Mucosa of descending colon (tissue), 3 donors: ENCODE measurements at regions not wholly inside any gene's neighbourhood (a gene's known extent, or its start where the extent isn't known, plus 50 kb on each side); places are given as distances from the start of the nearest gene placed in this dataset.

ENCODE experiments used
- ATAC-seq: fragments of 200-7000 bp; cut with Tn5 transposase; one replicate; pipeline ENCODE4 v1.9.1; 2020; ENCODE audit warnings: mild to moderate bottlenecking, moderate library complexity
- DNase-seq, 3 donors: peaks; one replicate each; pipeline ENCODE4 v3.0.0-alpha.2; 2020
- H3K36me3 ChIP-seq: fragments of 200-600 bp; one replicate; pipeline ENCODE4 v1.8.0; 2021; ENCODE audit warnings: low read depth, mild to moderate bottlenecking
- H3K4me1 ChIP-seq: fragments of 200-600 bp; one replicate; pipeline ENCODE4 v1.8.0; 2021; ENCODE audit warnings: low read depth, mild to moderate bottlenecking
- H3K4me3 ChIP-seq: fragments of 200-600 bp; one replicate; pipeline ENCODE4 v1.8.0; 2021; ENCODE audit warnings: mild to moderate bottlenecking
- H3K9me3 ChIP-seq: fragments of 200-600 bp; one replicate; pipeline ENCODE4 v1.8.0; 2021; ENCODE audit warnings: mild to moderate bottlenecking
- CTCF ChIP-seq: fragments of 200-600 bp; IDR thresholded peaks from one replicate; pipeline ENCODE4 v1.8.0; 2022; ENCODE audit warnings: antibody characterized with exemption, mild to moderate bottlenecking
- intact Hi-C, 2 donors: fragments of 100-400 bp; cut with DNase I in 1 of 2; cut with micrococcal nuclease in 1 of 2; formaldehyde crosslinking; loops; one replicate each; pipeline versions ENCODE4 v1.11.0 to v1.11.1; 2022; cut with DNase I, micrococcal nuclease
- donor health status: DM: no; HTN: no; CAD: no; lungs with moderate emphysema.
- donor health status: DM: no; HTN: no; CAD: no.
- donor health status: DM: no; HTN: yes; CAD: no.

DNA sequence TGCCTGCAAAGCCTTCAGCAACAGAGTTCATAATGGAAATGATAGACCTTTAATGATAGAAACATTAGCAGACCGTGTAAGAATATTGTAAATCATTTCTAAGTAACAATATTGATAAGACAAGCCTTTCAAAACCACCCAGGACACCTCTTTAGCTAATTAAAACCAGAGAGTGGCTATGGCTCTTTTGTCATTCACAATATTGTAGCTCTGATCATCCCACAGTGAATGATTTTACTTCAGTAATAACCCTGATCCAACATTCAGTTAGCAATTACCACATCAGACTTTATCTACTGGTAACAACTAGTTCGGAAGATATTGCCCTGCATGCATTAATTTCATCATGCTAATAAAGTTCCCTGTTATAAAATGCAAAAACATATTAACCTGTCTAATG lies 432.6 kb downstream of the DTWD2 start:
- Histone ChIP-seq H3K4me1 (no peaks in the 10 kb centered on the region), H3K36me3 (no peaks in the 10 kb centered on the region), H3K9me3 (no peaks in the 10 kb centered on the region), H3K4me3 (no peak overlapping the region)
- DNase-seq (no peak), ATAC-seq (no peak)
- intact Hi-C loops, result no loop called here
- no peak for TF ChIP-seq CTCF

DNA sequence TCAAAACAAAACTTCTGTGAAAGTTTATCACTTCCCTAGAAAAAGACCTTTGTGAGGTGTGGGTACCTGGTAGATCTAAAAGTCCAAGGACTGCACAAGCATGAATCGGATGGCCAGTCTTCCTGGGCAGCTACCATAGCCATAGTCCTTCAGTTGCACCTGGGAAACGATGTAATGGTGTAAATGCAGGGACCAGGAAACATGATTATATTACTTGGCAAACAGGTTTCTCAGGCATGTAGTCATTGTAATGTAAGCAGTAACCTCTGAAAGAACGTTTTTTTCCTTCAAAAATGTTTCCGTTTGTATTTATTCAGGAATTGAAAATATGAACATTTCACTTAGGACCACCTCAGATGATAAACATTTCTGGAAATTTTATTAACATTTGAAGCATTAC lies 433.4 kb downstream of the DTWD2 start:
- intact Hi-C loops, result no loop called here
- Histone ChIP-seq H3K9me3 (no peaks in the 10 kb centered on the region), H3K4me1 (no peaks in the 10 kb centered on the region), H3K4me3 (no peak overlapping the region), H3K36me3 (no peaks in the 10 kb centered on the region)
- ATAC-seq, result no peak
- DNase-seq, result no peak
- no peak for TF ChIP-seq CTCF

GRCh38 chr5:118554241-118554640 lies 434.1 kb downstream of the DTWD2 start:
- no peaks in the 10 kb centered on the region for H3K36me3 ChIP-seq
- no peaks in the 10 kb centered on the region for H3K4me1 ChIP-seq
- ATAC-seq, result no peak
- intact Hi-C loops, result no loop called here
- TF ChIP-seq CTCF, result no peak
- no peak overlapping the region for H3K4me3 ChIP-seq
- H3K9me3 ChIP-seq, result no peaks in the 10 kb centered on the region
- DNase-seq, result no peak

GRCh38 chr5:118553662-118554061 lies 434.7 kb downstream of the DTWD2 start:
- H3K4me3 ChIP-seq, result no peak overlapping the region
- no peak for TF ChIP-seq CTCF
- H3K36me3 ChIP-seq, result no peaks in the 10 kb centered on the region
- intact Hi-C loops, result no loop called here
- ATAC-seq (no peak), DNase-seq (no peak)
- no peaks in the 10 kb centered on the region for H3K9me3 ChIP-seq
- H3K4me1 ChIP-seq, result no peaks in the 10 kb centered on the region

DNA sequence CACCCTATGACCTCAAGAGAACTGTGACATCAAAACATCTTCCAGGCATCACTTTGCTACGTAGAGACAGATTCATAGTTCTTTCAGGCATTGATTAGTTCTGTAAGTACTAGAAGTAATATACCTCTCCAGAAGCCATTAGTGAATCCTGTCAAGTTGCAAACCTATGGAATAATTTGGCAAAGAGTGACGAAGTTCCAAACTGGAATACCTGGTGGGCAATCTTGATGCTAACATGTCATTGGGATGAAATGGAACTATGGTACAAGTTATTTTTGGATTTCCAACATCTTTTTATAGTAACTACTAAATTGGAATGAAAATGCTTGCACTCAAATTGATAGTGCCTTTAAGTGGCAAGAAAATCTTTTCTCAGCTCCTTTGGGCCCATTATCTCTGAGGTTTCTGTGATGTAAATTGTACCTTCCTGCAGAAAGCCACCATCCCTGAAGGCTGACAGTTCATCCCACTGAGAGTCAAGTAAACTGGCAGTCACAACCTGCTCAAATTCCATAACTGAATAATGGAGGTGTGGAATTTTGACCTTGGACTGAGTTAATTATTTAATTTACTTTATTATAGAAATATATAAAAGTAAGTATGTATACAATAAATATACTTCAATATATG lies 435.5 kb downstream of the DTWD2 start:
- H3K9me3 ChIP-seq, result no peaks in the 10 kb centered on the region
- H3K36me3 ChIP-seq, result no peaks in the 10 kb centered on the region
- intact Hi-C loops, result no loop called here
- ATAC-seq (no peak), DNase-seq (no peak)
- TF ChIP-seq CTCF, result no peak
- H3K4me1 ChIP-seq, result no peaks in the 10 kb centered on the region
- no peak overlapping the region for H3K4me3 ChIP-seq

- TF ChIP-seq CTCF, result no peak
- intact Hi-C loops, result no loop called here
- ATAC-seq (no peak), DNase-seq (no peak)
- H3K4me1 ChIP-seq, result no peaks in the 10 kb centered on the region
- H3K9me3 ChIP-seq, result no peaks in the 10 kb centered on the region
- no peak overlapping the region for H3K4me3 ChIP-seq
- H3K36me3 ChIP-seq, result no peaks in the 10 kb centered on the region
These were observed 436.2 kb downstream of the DTWD2 start for GRCh38 chr5:118552146-118552545.
